SK-N-SH (cell line): ENCODE measurements at regions not wholly inside any gene's neighbourhood (a gene's known extent, or its start where the extent isn't known, plus 50 kb on each side); places are given as distances from the start of the nearest gene placed in this dataset.
A peak's percentile ranks its signal among the peaks of the same experiment; 100 is the strongest.
"Not testable (repeated sequence)": the region's sequence is repeated elsewhere in the genome, so short reads cannot be mapped to it uniquely, and the experiment has no call there.

ENCODE experiments used
- CTCF ChIA-PET: fragments of 300-600, 350-600 bp; formaldehyde crosslinking; extraction: SDS; loops from one replicate; lab custom pipeline; 2021; lab: Yijun Ruan, JAX
- POLR2A ChIA-PET: fragments of 350-600 bp; sonication (Branson Sonifier 250); formaldehyde crosslinking; extraction: SDS; loops from one replicate; lab custom pipeline; 2020; ENCODE audit warnings: antibody characterized with exemption, inconsistent platforms; lab: Yijun Ruan, JAX
- DNase-seq: peaks from one replicate; pipeline ENCODE4 v3.0.0; 2012
- H2AFZ ChIP-seq: fragments of 200-600 bp; sonication (generic); 2 replicates; pipeline ENCODE4 v1.8.1; 2016; ENCODE audit warnings: antibody characterized with exemption, mild to moderate bottlenecking, low read depth
- H3F3A ChIP-seq: fragments of 200-600 bp; sonication (generic); replicated peaks from 2 replicates; pipeline ENCODE3; 2016; ENCODE audit warnings: antibody characterized with exemption, mild to moderate bottlenecking; ENCODE audit not compliant: insufficient read depth
- H3K27ac ChIP-seq, 2 experiments: fragments of 200-500 bp in 1 of 2; fragments of 200-600 bp in 1 of 2; sonication (Bioruptor generic) in 1 of 2; sonication (generic), shearing (Covaris generic) in 1 of 2; 2 replicates each; pipeline versions ENCODE4 v1.5.1 to v1.6.1; 2014 to 2016; ENCODE audit warnings: low read depth in 2 of 2, inconsistent platforms in 1 of 2, low read length in 1 of 2, mild to moderate bottlenecking in 1 of 2, mixed read lengths in 1 of 2
- H3K27me3 ChIP-seq: fragments of 200-600 bp; sonication (generic), shearing (Covaris generic); 2 replicates; pipeline ENCODE4 v1.6.1; 2016; ENCODE audit warnings: mixed run types; ENCODE audit not compliant: insufficient read depth
- H3K36me3 ChIP-seq, 2 experiments: fragments of 200-500 bp in 1 of 2; fragments of 200-600 bp in 1 of 2; sonication (Bioruptor generic) in 1 of 2; sonication (generic) in 1 of 2; replicated peaks in 1 of 2; 2 replicates each; pipeline versions ENCODE3 to v1.5.1; 2014 to 2016; ENCODE audit warnings: low read length in 1 of 2, mild to moderate bottlenecking in 1 of 2; ENCODE audit not compliant: insufficient read depth in 2 of 2, control insufficient read depth in 1 of 2
- H3K4me1 ChIP-seq, 2 experiments: fragments of 200-500 bp in 1 of 2; fragments of 200-600 bp in 1 of 2; sonication (Bioruptor generic) in 1 of 2; sonication (generic), shearing (Covaris generic) in 1 of 2; 2 replicates each; pipeline versions ENCODE4 v1.5.1 to v1.6.1; 2014 to 2016; ENCODE audit warnings: low read depth in 1 of 2, low read length in 1 of 2, mixed run types in 1 of 2; ENCODE audit not compliant: insufficient read depth in 2 of 2, control insufficient read depth in 1 of 2
- H3K4me2 ChIP-seq: fragments of 200-600 bp; sonication (generic), shearing (Covaris generic); 2 replicates; pipeline ENCODE4 v1.6.1; 2017; ENCODE audit warnings: mixed run types
- H3K4me3 ChIP-seq, 2 experiments: fragments of 200-500 bp in 1 of 2; fragments of 200-600 bp in 1 of 2; sonication (Bioruptor generic) in 1 of 2; sonication (generic), shearing (Covaris generic) in 1 of 2; 2 replicates each; pipeline versions ENCODE4 v1.5.1 to v1.8.1; 2014 to 2016; ENCODE audit warnings: low read depth in 2 of 2, inconsistent platforms in 1 of 2, low read length in 1 of 2, mild to moderate bottlenecking in 1 of 2, mixed read lengths in 1 of 2, moderate library complexity in 1 of 2
- H3K79me2 ChIP-seq: fragments of 200-600 bp; sonication (generic); 2 replicates; pipeline ENCODE4 v1.8.1; 2017; ENCODE audit warnings: mild to moderate bottlenecking; ENCODE audit not compliant: insufficient read depth
- H3K9ac ChIP-seq: fragments of 200-600 bp; sonication (generic); 2 replicates; pipeline ENCODE4 v1.6.1; 2017; ENCODE audit warnings: mixed run types
- H3K9me2 ChIP-seq: fragments of 200-600 bp; sonication (generic); 2 replicates; pipeline ENCODE4 v1.6.1; 2017; ENCODE audit warnings: mixed run types
- H3K9me3 ChIP-seq: fragments of 200-600 bp; sonication (generic); 2 replicates; pipeline ENCODE4 v1.6.1; 2017; ENCODE audit warnings: mixed run types, mild to moderate bottlenecking, moderate library complexity
- H4K20me1 ChIP-seq: fragments of 200-600 bp; sonication (generic); 2 replicates; pipeline ENCODE4 v1.6.1; 2017; ENCODE audit warnings: mild to moderate bottlenecking, mixed run types; ENCODE audit not compliant: insufficient read depth
- CTCF ChIP-seq: fragments of 200-600 bp; sonication (generic); IDR thresholded peaks from 2 replicates; pipeline ENCODE4 v1.6.1; 2017; ENCODE audit warnings: antibody characterized with exemption, mild to moderate bottlenecking, moderate library complexity
- ELF1 ChIP-seq: IDR thresholded peaks from 2 replicates; pipeline ENCODE4 v1.4.0; 2012
- FOSL2 ChIP-seq: IDR thresholded peaks from 2 replicates; pipeline ENCODE4 v1.4.0; 2012; ENCODE audit warnings: low read depth, mild to moderate bottlenecking, moderate library complexity, borderline replicate concordance
- GATA2 ChIP-seq: sonication (generic); formaldehyde crosslinking; IDR thresholded peaks from 2 replicates; pipeline ENCODE4 v1.5.0; 2020; ENCODE audit warnings: mild to moderate bottlenecking, missing genetic modification reagents
- IRF3 ChIP-seq: fragments of 150-350 bp; IDR thresholded peaks from 2 replicates; pipeline ENCODE4 v1.6.1; 2016; ENCODE audit warnings: mild to moderate bottlenecking, low read depth, low read length
- RAD21 ChIP-seq: IDR thresholded peaks from 2 replicates; pipeline ENCODE4 v1.6.1; 2012; ENCODE audit warnings: mild to moderate bottlenecking, low read length
- RCOR1 ChIP-seq: fragments of 150-350 bp; IDR thresholded peaks from 2 replicates; pipeline ENCODE4 v1.6.1; 2017; ENCODE audit warnings: antibody characterized with exemption, low read length
- RFX5 ChIP-seq: IDR thresholded peaks from 2 replicates; pipeline ENCODE4 v1.6.1; 2012; ENCODE audit warnings: mild to moderate bottlenecking, improper control_type of control experiment, low read length
- RXRA ChIP-seq: IDR thresholded peaks from 2 replicates; pipeline ENCODE4 v1.4.0; 2012; ENCODE audit warnings: low read depth, mild to moderate bottlenecking, borderline replicate concordance
- SMC3 ChIP-seq: IDR thresholded peaks from 2 replicates; pipeline ENCODE4 v1.6.1; 2012; ENCODE audit warnings: low read depth, low read length, improper control_type of control experiment
- TAF1 ChIP-seq: IDR thresholded peaks from 2 replicates; pipeline ENCODE4 v1.6.1; 2012; ENCODE audit warnings: low read depth, mild to moderate bottlenecking, low read length, moderate library complexity, borderline replicate concordance
- WGBS: methylation state at CpG from one replicate; pipeline ENCODE4 v1.1.6; 2017; ENCODE audit warnings: low lambda C conversion rate; 5-methylcytosine and 5-hydroxymethylcytosine counted together

- H3K27me3 ChIP-seq, DNase-seq, H3K36me3 ChIP-seq, H3K4me2 ChIP-seq, POLR2A ChIA-PET, H3K4me1 ChIP-seq, H3K79me2 ChIP-seq, H3F3A ChIP-seq, H3K9me3 ChIP-seq, H4K20me1 ChIP-seq, H3K9me2 ChIP-seq, H3K9ac ChIP-seq, H2AFZ ChIP-seq, H3K27ac ChIP-seq, CTCF ChIA-PET, H3K4me3 ChIP-seq: not testable (repeated sequence)
- 51% methylated on average over 7 of the region's 7 CpGs for WGBS
These were observed 736.5 kb upstream of the PCDH15 start for GRCh38 chr10:55537497-55537896.

GRCh38 chr10:55519264-55519663 lies 718.2 kb upstream of the PCDH15 start:
- peak overlapping the region in 1 of 2 experiments; percentile 97; a peak in 2 of 4 replicates for H3K27ac ChIP-seq
- H3K4me3 ChIP-seq = no peak overlapping the region
- H3K4me1 ChIP-seq = peaks cover 0 to 2% of the 10 kb centered on the region in 2 experiments; a peak in 2 of 4 replicates
- POLR2A ChIA-PET = no interaction called here
- no peak overlapping the region for H3K9ac ChIP-seq
- no peaks in the 10 kb centered on the region for H3F3A ChIP-seq
- H4K20me1 ChIP-seq = no peaks in the 10 kb centered on the region
- no peak overlapping the region for H3K4me2 ChIP-seq
- CTCF ChIA-PET = interaction anchor here (2.2 to 2.7 kb wide), 2 partner anchors 110 to 428 kb away, joined by 5 to 12 read pairs; no protein-coding TSS in a partner anchor
- H2AFZ ChIP-seq = no peak overlapping the region
- no peak for TF ChIP-seq ELF1
- no peak for TF ChIP-seq SMC3
- TF ChIP-seq TAF1 = no peak
- TF ChIP-seq RCOR1 = no peak
- TF ChIP-seq FOSL2 = no peak
- TF ChIP-seq RXRA = no peak
- no peak for TF ChIP-seq RFX5
- TF ChIP-seq CTCF = no peak
- TF ChIP-seq IRF3 = no peak
- no peak for TF ChIP-seq GATA2 (CRISPR knock-in tag)
- no peak for TF ChIP-seq RAD21
- no peaks in the 10 kb centered on the region for H3K9me2 ChIP-seq
- no peaks in the 10 kb centered on the region for H3K36me3 ChIP-seq
- DNase-seq = no peak
- H3K27me3 ChIP-seq = no peaks in the 10 kb centered on the region
- no peaks in the 10 kb centered on the region for H3K79me2 ChIP-seq
- 57% methylated on average over 7 of the region's 7 CpGs for WGBS
- no peaks in the 10 kb centered on the region for H3K9me3 ChIP-seq
